Neural progenitor cell (in vitro differentiated cells): ENCODE measurements at regions not wholly inside any gene's neighbourhood (a gene's known extent, or its start where the extent isn't known, plus 50 kb on each side); places are given as distances from the start of the nearest gene placed in this dataset.

Source experiments
- EZH2 ChIP-seq: fragments of 200-600 bp; sonication (generic); IDR thresholded peaks from 2 replicates; pipeline ENCODE4 v1.6.1; 2017; ENCODE audit warnings: antibody characterized with exemption, mild to moderate bottlenecking, moderate library complexity
- EZH2phosphoT487 ChIP-seq: fragments of 200-600 bp; sonication (generic); IDR thresholded peaks from 2 replicates; pipeline ENCODE4 v1.6.1; 2017; ENCODE audit warnings: antibody characterized with exemption
- TF ChIP-seq, protein P1 (sequence below): fragments of 200-600 bp; sonication (generic); IDR thresholded peaks from 2 replicates; pipeline ENCODE4 v1.5.1; 2017; ENCODE audit warnings: antibody characterized with exemption, mild to moderate bottlenecking

DNA sequence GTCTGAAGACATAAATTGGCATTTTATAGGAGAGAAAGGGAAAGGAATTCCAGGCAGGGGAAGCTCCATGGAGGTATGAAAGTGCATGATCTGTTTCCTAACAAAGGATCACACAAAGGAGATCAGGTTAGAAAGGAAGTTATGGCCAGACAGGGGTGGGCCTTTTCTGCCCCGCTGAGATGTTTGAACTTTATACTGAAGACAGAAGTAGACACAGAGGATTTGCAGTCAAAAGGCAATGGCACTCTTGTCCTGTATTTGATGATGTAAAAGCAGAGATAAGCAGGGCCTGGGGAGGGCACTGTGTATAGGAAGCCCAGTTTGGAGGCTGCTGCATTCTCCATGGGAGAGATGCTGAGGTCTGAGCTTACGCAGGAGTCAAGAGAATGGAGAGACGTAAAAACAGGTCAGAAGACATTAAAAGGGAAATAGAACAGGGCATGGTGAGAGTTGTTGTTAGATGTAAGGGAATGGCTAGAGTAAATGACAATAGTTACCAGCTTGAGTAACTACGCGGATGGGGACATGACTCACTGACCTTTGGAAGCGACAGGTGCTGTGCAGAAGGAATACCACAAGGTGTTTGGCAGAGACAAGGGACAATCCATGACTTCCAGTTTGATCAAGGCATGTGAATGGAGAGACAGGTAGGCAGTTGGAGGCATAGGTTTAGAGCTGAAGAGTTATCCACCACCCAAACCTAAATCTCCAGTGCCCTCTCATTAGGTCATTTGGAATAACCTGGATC, 190.6 kb upstream of the SASH1 start:
- TF ChIP-seq, protein P1, sequence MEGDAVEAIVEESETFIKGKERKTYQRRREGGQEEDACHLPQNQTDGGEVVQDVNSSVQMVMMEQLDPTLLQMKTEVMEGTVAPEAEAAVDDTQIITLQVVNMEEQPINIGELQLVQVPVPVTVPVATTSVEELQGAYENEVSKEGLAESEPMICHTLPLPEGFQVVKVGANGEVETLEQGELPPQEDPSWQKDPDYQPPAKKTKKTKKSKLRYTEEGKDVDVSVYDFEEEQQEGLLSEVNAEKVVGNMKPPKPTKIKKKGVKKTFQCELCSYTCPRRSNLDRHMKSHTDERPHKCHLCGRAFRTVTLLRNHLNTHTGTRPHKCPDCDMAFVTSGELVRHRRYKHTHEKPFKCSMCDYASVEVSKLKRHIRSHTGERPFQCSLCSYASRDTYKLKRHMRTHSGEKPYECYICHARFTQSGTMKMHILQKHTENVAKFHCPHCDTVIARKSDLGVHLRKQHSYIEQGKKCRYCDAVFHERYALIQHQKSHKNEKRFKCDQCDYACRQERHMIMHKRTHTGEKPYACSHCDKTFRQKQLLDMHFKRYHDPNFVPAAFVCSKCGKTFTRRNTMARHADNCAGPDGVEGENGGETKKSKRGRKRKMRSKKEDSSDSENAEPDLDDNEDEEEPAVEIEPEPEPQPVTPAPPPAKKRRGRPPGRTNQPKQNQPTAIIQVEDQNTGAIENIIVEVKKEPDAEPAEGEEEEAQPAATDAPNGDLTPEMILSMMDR, result no peak
- TF ChIP-seq EZH2 (no peak), EZH2phosphoT487 (no peak)
